Astrocyte of the spinal cord (primary cell): ENCODE measurements at regions not wholly inside any gene's neighbourhood (a gene's known extent, or its start where the extent isn't known, plus 50 kb on each side); places are given as distances from the start of the nearest gene placed in this dataset.

Experiments used
- DNase-seq: peaks from one replicate; pipeline ENCODE4 v3.0.0; 2011; ENCODE audit warnings: low read depth, low spot score
- H3K4me3 ChIP-seq: 2 replicates; pipeline ENCODE4 v1.5.1; 2011; ENCODE audit warnings: low read depth, mild to moderate bottlenecking, low read length, moderate library complexity
- CTCF ChIP-seq: IDR thresholded peaks from 2 replicates; pipeline ENCODE4 v1.5.1; 2012; ENCODE audit warnings: low read depth, mild to moderate bottlenecking, low read length, inconsistent platforms
- in situ Hi-C: cut with HindIII; loops from 2 replicates; pipeline ENCODE4 v1.10.0; 2017; ENCODE audit warnings: low sequenced_read_pairs

DNA sequence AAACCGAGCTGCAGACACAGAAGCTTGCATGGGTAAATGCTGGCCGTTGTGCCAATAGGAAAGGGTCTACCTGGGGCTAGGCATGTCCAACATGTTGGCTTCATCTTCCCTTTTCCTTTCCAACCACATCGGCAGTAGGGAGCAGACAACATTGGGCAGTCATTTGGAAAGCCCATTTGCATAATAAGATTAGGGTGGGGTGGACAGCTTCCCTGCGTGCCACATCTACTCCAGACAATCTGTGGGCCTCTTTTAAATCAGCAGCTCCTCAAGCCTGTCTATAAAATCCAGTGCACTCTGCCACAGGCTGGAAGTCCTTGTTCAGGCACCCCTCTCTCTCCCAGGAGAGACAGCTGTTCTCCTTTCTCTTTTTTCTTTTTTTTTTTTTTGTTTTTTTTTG is 203.6 kb upstream of the KYNU start:
- no peak for TF ChIP-seq CTCF
- in situ Hi-C loops: no loop called here
- H3K4me3 ChIP-seq: no peak overlapping the region
- no peak for DNase-seq

- no peak for TF ChIP-seq CTCF
- no peak for DNase-seq
- no peak overlapping the region for H3K4me3 ChIP-seq
- in situ Hi-C loops: no loop called here
Observed at GRCh38 chr2:142672698-142673097, 204.8 kb upstream of the KYNU start.

- no peak overlapping the region for H3K4me3 ChIP-seq
- in situ Hi-C loops: no loop called here
- TF ChIP-seq CTCF: no peak
- DNase-seq: no peak
Observed at GRCh38 chr2:142670362-142670761, 207.1 kb upstream of the KYNU start.

DNA sequence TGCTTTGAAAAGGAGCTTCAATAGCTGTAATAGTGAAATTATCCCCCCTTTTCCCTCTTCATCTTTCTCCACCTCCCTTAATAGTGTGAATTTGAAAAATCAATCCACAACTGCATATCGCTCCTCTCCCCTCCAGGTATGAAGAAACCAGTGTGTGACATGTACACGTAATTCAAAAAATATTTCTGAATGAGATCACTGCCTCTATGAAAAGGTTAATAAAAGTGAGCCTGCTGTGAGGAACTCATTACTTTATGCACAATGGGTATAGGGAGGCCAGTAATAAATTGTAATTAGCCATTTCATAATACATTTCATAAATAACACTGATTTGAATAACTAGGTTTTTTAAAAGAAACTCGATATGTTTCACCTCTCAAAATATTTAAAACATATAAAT is 209.0 kb upstream of the KYNU start:
- in situ Hi-C loops: no loop called here
- H3K4me3 ChIP-seq: no peak overlapping the region
- TF ChIP-seq CTCF: no peak
- no peak for DNase-seq

DNA sequence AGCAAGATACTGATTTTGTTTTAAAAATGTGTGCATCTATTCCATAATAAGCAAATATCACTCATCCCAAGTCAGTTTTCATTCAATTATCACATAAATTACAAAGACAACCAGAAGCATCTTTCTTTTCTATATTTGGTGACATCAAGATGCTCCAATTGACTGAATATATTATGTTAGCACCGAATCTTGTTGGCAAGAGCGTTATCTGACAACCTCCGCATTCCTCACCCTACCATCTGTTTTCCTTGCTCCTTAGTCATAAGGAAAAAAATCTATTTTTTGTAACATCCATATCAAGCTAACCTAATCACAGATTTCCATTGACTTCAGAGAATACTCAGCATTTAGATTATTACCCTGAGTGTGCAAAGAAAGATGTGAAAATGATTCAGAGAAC is 212.2 kb upstream of the KYNU start:
- in situ Hi-C loops: no loop called here
- H3K4me3 ChIP-seq: no peak overlapping the region
- TF ChIP-seq CTCF: no peak
- DNase-seq: no peak

DNA sequence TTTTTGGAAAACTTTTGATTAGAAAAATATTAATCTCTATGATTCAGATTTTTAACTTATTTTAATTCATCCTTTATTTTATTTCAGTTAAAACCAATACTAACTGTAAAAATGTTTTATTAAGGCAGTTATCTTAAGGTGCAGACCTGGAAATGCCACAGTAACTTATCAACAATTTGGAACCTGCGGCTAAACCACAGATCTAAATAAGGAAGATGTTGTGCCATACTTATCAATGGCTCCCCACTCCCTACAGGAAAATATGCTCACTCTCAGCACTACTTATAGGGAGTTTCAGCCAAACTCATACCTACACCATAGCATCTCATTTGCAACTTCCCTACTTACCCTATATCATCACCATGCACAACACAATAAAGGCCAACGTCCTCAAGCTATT is 226.9 kb upstream of the KYNU start:
- in situ Hi-C loops: no loop called here

More for the DNA sequence above, 226.9 kb upstream of the KYNU start:
- no peak for TF ChIP-seq CTCF
- no peak for DNase-seq
- H3K4me3 ChIP-seq: no peak overlapping the region
